ENCODE measurements at regions not wholly inside any gene's neighbourhood (a gene's known extent, or its start where the extent isn't known, plus 50 kb on each side); places are given as distances from the start of the nearest gene placed in this dataset.

DNA sequence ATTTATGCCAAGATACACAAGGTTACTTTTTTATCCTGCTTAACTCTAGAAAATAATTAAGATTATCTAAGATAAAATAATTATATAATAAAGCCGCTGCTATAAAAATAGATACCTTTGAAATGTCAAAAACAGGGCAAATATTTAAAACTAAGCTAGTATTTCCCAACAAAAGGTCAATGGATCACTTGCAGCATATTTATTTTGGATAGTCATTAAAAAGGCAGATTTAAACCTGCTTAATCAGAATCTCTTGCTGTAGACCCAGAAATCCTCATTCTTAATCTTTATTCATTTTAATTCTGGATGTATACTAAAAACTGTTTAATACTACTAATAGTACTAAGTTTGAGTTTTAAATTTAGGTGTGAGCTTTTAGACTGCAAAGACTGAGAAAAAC, 139.0 kb upstream of the CWC22 start:
- POLR2A ChIA-PET (ENCODE audit: unreplicated experiment): no interaction called here
- Histone ChIP-seq H3K27me3 (ENCODE audit: low read length) (no peaks in the 10 kb centered on the region), H3K9me2 (replicated peaks; ENCODE audit: low read length) (no peaks in the 10 kb centered on the region), H4K20me1 (ENCODE audit: low read length) (no peaks in the 10 kb centered on the region), H3K4me1 (ENCODE audit: insufficient read depth, low read length) (no peaks in the 10 kb centered on the region), H2AFZ (ENCODE audit: low read length) (no peak overlapping the region), H3K4me2 (ENCODE audit: low read length) (no peak overlapping the region), H3K4me3 (ENCODE audit: low read length) (no peak overlapping the region), H3K36me3 (ENCODE audit: low read depth, low read length) (no peaks in the 10 kb centered on the region), H3K9me3 (ENCODE audit: low read length) (no peaks in the 10 kb centered on the region), H3K79me2 (ENCODE audit: low read length) (no peaks in the 10 kb centered on the region), H3F3A (ENCODE audit: low read length, unreplicated experiment) (no peaks in the 10 kb centered on the region), H3K27ac (ENCODE audit: low read length) (no peak overlapping the region), H3K9ac (ENCODE audit: low read length) (no peak overlapping the region)
- DNase-seq (no peak), ATAC-seq (no peak)
- CTCF ChIA-PET: interaction anchor here (0.5 to 0.6 kb wide), 2 partner anchors 20 to 269 kb away, joined by 3 to 8 read pairs; no protein-coding TSS in a partner anchor
- intact Hi-C loops (cut with micrococcal nuclease): no loop called here
- TF ChIP-seq EZH2phosphoT487 (IDR thresholded peaks at IDR 0.05; ENCODE audit: borderline replicate concordance, low read length) (no peak), EZH2 (IDR thresholded peaks at IDR 0.05; ENCODE audit: low read length, unreplicated experiment) (no peak)
- TF ChIP-seq, protein P1, sequence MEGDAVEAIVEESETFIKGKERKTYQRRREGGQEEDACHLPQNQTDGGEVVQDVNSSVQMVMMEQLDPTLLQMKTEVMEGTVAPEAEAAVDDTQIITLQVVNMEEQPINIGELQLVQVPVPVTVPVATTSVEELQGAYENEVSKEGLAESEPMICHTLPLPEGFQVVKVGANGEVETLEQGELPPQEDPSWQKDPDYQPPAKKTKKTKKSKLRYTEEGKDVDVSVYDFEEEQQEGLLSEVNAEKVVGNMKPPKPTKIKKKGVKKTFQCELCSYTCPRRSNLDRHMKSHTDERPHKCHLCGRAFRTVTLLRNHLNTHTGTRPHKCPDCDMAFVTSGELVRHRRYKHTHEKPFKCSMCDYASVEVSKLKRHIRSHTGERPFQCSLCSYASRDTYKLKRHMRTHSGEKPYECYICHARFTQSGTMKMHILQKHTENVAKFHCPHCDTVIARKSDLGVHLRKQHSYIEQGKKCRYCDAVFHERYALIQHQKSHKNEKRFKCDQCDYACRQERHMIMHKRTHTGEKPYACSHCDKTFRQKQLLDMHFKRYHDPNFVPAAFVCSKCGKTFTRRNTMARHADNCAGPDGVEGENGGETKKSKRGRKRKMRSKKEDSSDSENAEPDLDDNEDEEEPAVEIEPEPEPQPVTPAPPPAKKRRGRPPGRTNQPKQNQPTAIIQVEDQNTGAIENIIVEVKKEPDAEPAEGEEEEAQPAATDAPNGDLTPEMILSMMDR (conservative IDR thresholded peaks at IDR 0.05; ENCODE audit: low read depth, low read length): no peak
- no TSS peak for BruUV-seq (replicated peaks)

- ChIA-PET POLR2A (ENCODE audit: unreplicated experiment) (no interaction called here), CTCF (no interaction called here)
- H3K27me3 ChIP-seq (ENCODE audit: low read length): no peaks in the 10 kb centered on the region
- no peaks in the 10 kb centered on the region for H3K36me3 ChIP-seq (ENCODE audit: low read depth, low read length)
- TF ChIP-seq EZH2 (IDR thresholded peaks at IDR 0.05; ENCODE audit: low read length, unreplicated experiment) (no peak), EZH2phosphoT487 (IDR thresholded peaks at IDR 0.05; ENCODE audit: borderline replicate concordance, low read length) (no peak)
- TF ChIP-seq, protein P1 (conservative IDR thresholded peaks at IDR 0.05; ENCODE audit: low read depth, low read length): no peak
- H3K9ac ChIP-seq (ENCODE audit: low read length): no peak overlapping the region
- no peak overlapping the region for H3K4me2 ChIP-seq (ENCODE audit: low read length)
- H4K20me1 ChIP-seq (ENCODE audit: low read length): no peaks in the 10 kb centered on the region
- DNase-seq (no peak), ATAC-seq (no peak; the same call in 1 of the 2 replicates)
- H3K9me2 ChIP-seq (replicated peaks; ENCODE audit: low read length): no peaks in the 10 kb centered on the region
- intact Hi-C loops (cut with micrococcal nuclease): no loop called here
- H3K4me1 ChIP-seq (ENCODE audit: insufficient read depth, low read length): no peaks in the 10 kb centered on the region
- H2AFZ ChIP-seq (ENCODE audit: low read length): no peak overlapping the region
- H3K9me3 ChIP-seq (ENCODE audit: low read length): no peaks in the 10 kb centered on the region
- no TSS peak for BruUV-seq (replicated peaks)
- H3F3A ChIP-seq (ENCODE audit: low read length, unreplicated experiment): no peaks in the 10 kb centered on the region
- no peak overlapping the region for H3K27ac ChIP-seq (ENCODE audit: low read length)
- no peak overlapping the region for H3K4me3 ChIP-seq (ENCODE audit: low read length)
- H3K79me2 ChIP-seq (ENCODE audit: low read length): no peaks in the 10 kb centered on the region
Measured at GRCh38 chr2:180145163-180145562, 138.1 kb upstream of the CWC22 start.

GRCh38 chr2:180144338-180144813, 137.3 kb upstream of the CWC22 start:
- H3K9me3 ChIP-seq (ENCODE audit: low read length): no peaks in the 10 kb centered on the region
- H3K4me1 ChIP-seq (ENCODE audit: insufficient read depth, low read length): no peaks in the 10 kb centered on the region
- ATAC-seq: no peak
- H3K36me3 ChIP-seq (ENCODE audit: low read depth, low read length): no peaks in the 10 kb centered on the region
- no peak for DNase-seq
- no peak overlapping the region for H3K4me3 ChIP-seq (ENCODE audit: low read length)
- no peak overlapping the region for H3K9ac ChIP-seq (ENCODE audit: low read length)
- H3K79me2 ChIP-seq (ENCODE audit: low read length): no peaks in the 10 kb centered on the region
- no TSS peak for BruUV-seq (replicated peaks)
- ChIA-PET POLR2A (ENCODE audit: unreplicated experiment) (no interaction called here), CTCF (no interaction called here)
- H2AFZ ChIP-seq (ENCODE audit: low read length): no peak overlapping the region
- no peak overlapping the region for H3K4me2 ChIP-seq (ENCODE audit: low read length)
- TF ChIP-seq EZH2 (IDR thresholded peaks at IDR 0.05; ENCODE audit: low read length, unreplicated experiment): no peak
- intact Hi-C loops (cut with micrococcal nuclease): no loop called here
- no peak overlapping the region for H3K27ac ChIP-seq (ENCODE audit: low read length)
- no peaks in the 10 kb centered on the region for H4K20me1 ChIP-seq (ENCODE audit: low read length)
- H3K9me2 ChIP-seq (replicated peaks; ENCODE audit: low read length): no peaks in the 10 kb centered on the region
- no peaks in the 10 kb centered on the region for H3F3A ChIP-seq (ENCODE audit: low read length, unreplicated experiment)
- H3K27me3 ChIP-seq (ENCODE audit: low read length): no peaks in the 10 kb centered on the region
